Ascending aorta (tissue), 2 donors: ENCODE measurements at regions not wholly inside any gene's neighbourhood (a gene's known extent, or its start where the extent isn't known, plus 50 kb on each side); places are given as distances from the start of the nearest gene placed in this dataset.

ENCODE experiments used
- DNase-seq, 2 donors: peaks; one replicate each; pipeline ENCODE4 v3.0.0-alpha.2; 2019; ENCODE audit warnings: low spot score in 2 of 2
- H3K27ac ChIP-seq, 2 donors: fragments of 200-600 bp; sonication (generic); one replicate each; pipeline ENCODE4 v1.5.1; 2016 to 2017; ENCODE audit warnings: mild to moderate bottlenecking in 1 of 2
- H3K27me3 ChIP-seq: fragments of 200-600 bp; sonication (generic); one replicate; pipeline ENCODE4 v1.5.1; 2017
- H3K36me3 ChIP-seq, 2 donors: fragments of 200-600 bp; sonication (generic); one replicate each; pipeline ENCODE4 v1.5.1; 2016
- H3K4me1 ChIP-seq, 2 donors: fragments of 200-600 bp; sonication (generic); one replicate each; pipeline ENCODE4 v1.5.1; 2016 to 2017; ENCODE audit warnings: mild to moderate bottlenecking in 1 of 2
- H3K4me3 ChIP-seq, 2 donors: fragments of 200-600 bp; sonication (generic); one replicate each; pipeline ENCODE4 v1.5.1; 2016 to 2017; ENCODE audit warnings: mild to moderate bottlenecking in 1 of 2
- H3K9me3 ChIP-seq, 2 donors: fragments of 200-600 bp; sonication (generic); one replicate each; pipeline ENCODE4 v1.5.1; 2016
- intact Hi-C: fragments of 100-400 bp; cut with DNase I; formaldehyde crosslinking; loops from one replicate; pipeline ENCODE4 v1.15.1; 2023
- TF ChIP-seq, protein P1 (sequence below), 3 experiments: fragments of 200-600 bp in 2 of 3; fragments of 450-650 bp in 1 of 3; sonication (generic) in 2 of 3; IDR thresholded peaks; one replicate each; pipeline ENCODE4 v1.5.1; 2016 to 2019; ENCODE audit warnings: antibody characterized with exemption in 3 of 3, mild to moderate bottlenecking in 1 of 3, moderate library complexity in 1 of 3

DNA sequence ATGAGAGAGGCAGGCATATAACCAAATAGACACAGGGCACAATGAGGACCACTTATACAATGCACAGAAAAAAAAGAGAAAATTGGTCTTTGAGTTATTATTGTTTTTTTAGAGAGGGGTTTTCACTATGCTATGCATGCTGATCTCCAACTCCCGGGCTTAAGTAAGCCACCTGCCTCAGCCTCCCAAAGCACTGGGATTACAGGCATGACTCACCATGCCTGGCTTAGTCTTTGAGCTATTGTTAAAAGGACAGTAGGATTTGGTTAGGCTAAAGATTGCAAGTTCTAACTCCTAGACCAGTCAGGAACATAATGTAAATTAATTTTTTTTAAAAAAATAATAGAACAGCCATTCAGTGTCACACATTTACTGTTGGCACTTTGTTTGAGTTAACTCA is 340.1 kb downstream of the GPAT3 start:
- no peak overlapping the region for H3K4me3 ChIP-seq
- no peaks in the 10 kb centered on the region for H3K4me1 ChIP-seq
- no peaks in the 10 kb centered on the region for H3K36me3 ChIP-seq
- TF ChIP-seq, protein P1, sequence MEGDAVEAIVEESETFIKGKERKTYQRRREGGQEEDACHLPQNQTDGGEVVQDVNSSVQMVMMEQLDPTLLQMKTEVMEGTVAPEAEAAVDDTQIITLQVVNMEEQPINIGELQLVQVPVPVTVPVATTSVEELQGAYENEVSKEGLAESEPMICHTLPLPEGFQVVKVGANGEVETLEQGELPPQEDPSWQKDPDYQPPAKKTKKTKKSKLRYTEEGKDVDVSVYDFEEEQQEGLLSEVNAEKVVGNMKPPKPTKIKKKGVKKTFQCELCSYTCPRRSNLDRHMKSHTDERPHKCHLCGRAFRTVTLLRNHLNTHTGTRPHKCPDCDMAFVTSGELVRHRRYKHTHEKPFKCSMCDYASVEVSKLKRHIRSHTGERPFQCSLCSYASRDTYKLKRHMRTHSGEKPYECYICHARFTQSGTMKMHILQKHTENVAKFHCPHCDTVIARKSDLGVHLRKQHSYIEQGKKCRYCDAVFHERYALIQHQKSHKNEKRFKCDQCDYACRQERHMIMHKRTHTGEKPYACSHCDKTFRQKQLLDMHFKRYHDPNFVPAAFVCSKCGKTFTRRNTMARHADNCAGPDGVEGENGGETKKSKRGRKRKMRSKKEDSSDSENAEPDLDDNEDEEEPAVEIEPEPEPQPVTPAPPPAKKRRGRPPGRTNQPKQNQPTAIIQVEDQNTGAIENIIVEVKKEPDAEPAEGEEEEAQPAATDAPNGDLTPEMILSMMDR (IDR thresholded peaks at IDR 0.05): no peak
- no peak for DNase-seq
- H3K27ac ChIP-seq: no peak overlapping the region
- intact Hi-C loops: no loop called here
- H3K9me3 ChIP-seq: no peaks in the 10 kb centered on the region
- H3K27me3 ChIP-seq: no peaks in the 10 kb centered on the region

DNA sequence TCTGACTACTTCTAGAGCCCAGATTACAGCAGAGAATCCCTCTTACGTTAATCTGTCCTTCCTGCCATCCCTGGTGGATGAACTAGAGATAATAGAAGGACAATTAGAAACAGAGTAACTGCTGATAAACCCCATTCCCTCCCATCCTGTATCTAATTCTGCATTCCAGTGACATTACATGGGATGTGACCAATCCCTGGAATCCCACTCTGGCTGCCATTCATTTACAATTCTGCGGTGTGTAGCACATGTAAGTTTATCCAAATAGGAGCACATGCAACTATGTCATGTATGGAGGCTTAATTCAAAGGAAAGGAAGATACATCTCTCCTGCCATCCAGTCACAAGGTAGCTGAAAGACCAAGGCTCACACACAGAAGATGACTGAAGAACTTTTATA is 339.5 kb downstream of the GPAT3 start:
- intact Hi-C loops: no loop called here

DNA sequence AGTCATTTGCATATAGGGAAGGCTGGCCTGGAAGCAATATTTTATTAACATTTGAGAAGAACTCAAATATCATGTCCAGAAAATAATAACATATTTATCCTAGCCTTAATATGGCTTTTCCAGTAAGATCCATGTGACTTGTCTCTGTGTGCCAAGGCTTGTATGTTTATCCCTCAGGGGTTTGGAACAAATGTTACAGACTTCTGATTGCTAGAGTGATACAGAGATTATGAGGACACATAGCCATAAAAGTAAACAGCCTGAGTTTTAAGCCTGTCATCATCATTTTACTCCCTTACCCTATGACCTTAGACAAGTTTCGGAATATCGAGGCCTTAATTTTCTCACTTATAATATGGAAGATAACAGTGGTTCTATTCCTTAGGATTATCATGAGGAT is 338.1 kb downstream of the GPAT3 start:
- Histone ChIP-seq H3K27me3 (no peaks in the 10 kb centered on the region), H3K36me3 (no peaks in the 10 kb centered on the region), H3K4me1 (no peaks in the 10 kb centered on the region), H3K4me3 (no peak overlapping the region), H3K9me3 (no peaks in the 10 kb centered on the region), H3K27ac (no peak overlapping the region)
- intact Hi-C loops: no loop called here
- DNase-seq: no peak
- TF ChIP-seq, protein P1 (IDR thresholded peaks at IDR 0.05): no peak

More for the DNA sequence above, 339.5 kb downstream of the GPAT3 start:
- Histone ChIP-seq H3K4me3 (no peak overlapping the region), H3K27ac (no peak overlapping the region), H3K4me1 (no peaks in the 10 kb centered on the region), H3K9me3 (no peaks in the 10 kb centered on the region), H3K36me3 (no peaks in the 10 kb centered on the region), H3K27me3 (no peaks in the 10 kb centered on the region)
- TF ChIP-seq, protein P1 (IDR thresholded peaks at IDR 0.05): no peak
- no peak for DNase-seq

DNA sequence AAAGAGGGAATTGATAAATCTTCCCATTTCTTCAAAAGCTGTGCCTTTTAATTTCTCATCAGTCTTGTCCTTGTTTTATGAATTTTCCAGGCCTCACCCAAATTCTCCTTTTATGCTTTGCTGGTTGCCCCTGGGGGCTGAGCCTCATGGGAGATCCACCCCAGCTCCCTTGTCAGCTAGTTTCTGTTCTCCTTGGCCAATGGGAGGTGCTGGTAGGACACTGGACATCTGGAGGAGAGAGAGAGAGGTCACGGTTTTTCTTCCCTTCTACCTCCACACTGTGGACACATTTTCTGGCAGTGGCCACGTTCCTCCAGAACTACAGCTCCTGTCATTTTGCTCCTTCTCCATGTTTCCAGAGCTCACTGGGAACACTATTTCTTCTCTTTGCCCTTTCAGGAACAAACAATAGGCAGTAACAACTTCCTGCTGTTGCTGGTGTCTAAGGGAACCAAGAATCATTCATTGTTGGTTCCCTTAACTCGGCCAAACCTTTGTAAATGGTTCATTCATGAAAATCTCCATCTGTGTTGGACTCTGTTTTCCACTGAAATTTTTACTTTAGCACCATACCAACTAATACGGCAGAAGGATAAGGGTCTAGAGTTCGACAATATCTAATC is 334.5 kb downstream of the GPAT3 start:
- H3K4me3 ChIP-seq: no peak overlapping the region
- TF ChIP-seq, protein P1 (IDR thresholded peaks at IDR 0.05): no peak
- H3K4me1 ChIP-seq: no peaks in the 10 kb centered on the region
- intact Hi-C loops: no loop called here
- H3K27me3 ChIP-seq: no peaks in the 10 kb centered on the region
- no peak overlapping the region for H3K27ac ChIP-seq
- no peaks in the 10 kb centered on the region for H3K36me3 ChIP-seq
- no peak for DNase-seq
- H3K9me3 ChIP-seq: no peaks in the 10 kb centered on the region

DNA sequence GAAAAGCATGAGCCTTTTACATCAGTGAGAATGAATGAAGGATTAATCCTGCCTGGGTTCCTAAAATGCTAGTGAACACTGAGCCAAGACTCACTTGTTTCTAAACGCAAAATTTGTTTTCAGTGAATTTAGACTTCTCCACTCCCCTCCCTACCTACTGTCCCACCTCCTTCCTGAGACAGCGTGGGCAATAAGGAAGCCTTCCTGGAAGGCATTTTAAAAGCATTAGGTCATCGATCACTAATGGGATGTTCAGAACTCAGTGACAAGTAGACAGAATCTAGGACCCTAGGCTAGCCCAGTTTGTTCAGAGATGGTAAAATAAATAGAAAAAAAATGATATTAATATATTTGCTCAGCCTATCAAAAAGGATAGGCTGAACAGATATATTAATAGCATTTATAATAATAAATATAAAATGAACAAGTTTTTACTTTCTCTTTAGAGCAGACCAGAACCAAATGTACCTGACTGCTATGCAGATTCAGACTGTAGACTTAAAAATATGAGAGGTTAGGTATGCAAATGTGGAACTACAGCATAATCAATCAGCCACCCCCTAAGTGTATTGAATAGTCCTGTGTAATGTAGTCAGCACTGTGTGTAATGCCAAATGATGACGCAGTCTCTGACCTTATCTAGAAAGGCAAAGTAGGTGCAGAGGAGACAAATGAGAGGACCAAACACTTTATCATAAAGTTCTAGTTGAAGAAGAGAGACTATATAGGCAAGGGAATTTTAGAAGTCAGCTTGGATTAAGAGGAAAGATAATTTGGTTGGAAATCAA is 331.1 kb downstream of the GPAT3 start:
- H3K9me3 ChIP-seq: no peaks in the 10 kb centered on the region
- intact Hi-C loops: no loop called here
- no peaks in the 10 kb centered on the region for H3K36me3 ChIP-seq
- H3K4me1 ChIP-seq: no peaks in the 10 kb centered on the region
- no peak for DNase-seq
- no peak overlapping the region for H3K27ac ChIP-seq
- no peaks in the 10 kb centered on the region for H3K27me3 ChIP-seq
- TF ChIP-seq, protein P1 (IDR thresholded peaks at IDR 0.05): no peak
- H3K4me3 ChIP-seq: no peak overlapping the region
